Thoracic aorta (tissue), 2 donors: ENCODE measurements at regions not wholly inside any gene's neighbourhood (a gene's known extent, or its start where the extent isn't known, plus 50 kb on each side); places are given as distances from the start of the nearest gene placed in this dataset.
"Not testable (repeated sequence)": the region's sequence is repeated elsewhere in the genome, so short reads cannot be mapped to it uniquely, and the experiment has no call there.

ENCODE experiments used
- ATAC-seq: fragments of 150-250 bp; one replicate; pipeline ENCODE4 v1.8.0; 2017; ENCODE audit warnings: low read depth; ENCODE audit not compliant: insufficient number of reproducible peaks, low FRiP score
- DNase-seq: peaks from one replicate; pipeline ENCODE4 v3.0.0-alpha.2; 2020; ENCODE audit warnings: low spot score
- H3K27ac ChIP-seq, 2 donors: fragments of 200-600 bp; sonication (generic); 1 replicate in 1 of 2; 2 replicates in 1 of 2; pipeline ENCODE4 v1.5.1; 2016; ENCODE audit warnings: mild to moderate bottlenecking in 2 of 2, moderate library complexity in 2 of 2
- H3K27me3 ChIP-seq: fragments of 200-600 bp; sonication (generic); replicated peaks from 2 replicates; pipeline ENCODE4 v1.6.0; 2016; ENCODE audit warnings: mild to moderate bottlenecking; ENCODE audit not compliant: insufficient read depth
- H3K36me3 ChIP-seq: fragments of 200-600 bp; sonication (generic); one replicate; pipeline ENCODE4 v1.5.1; 2016
- H3K4me1 ChIP-seq, 2 donors: fragments of 200-600 bp; sonication (generic); 1 replicate in 1 of 2; 2 replicates in 1 of 2; pipeline versions ENCODE4 v1.5.1 to v1.6.0; 2016; ENCODE audit warnings: low read depth in 2 of 2, mild to moderate bottlenecking in 1 of 2; ENCODE audit not compliant: control insufficient read depth in 1 of 2
- H3K4me3 ChIP-seq: fragments of 200-600 bp; sonication (generic); 2 replicates; pipeline ENCODE4 v1.5.1; 2016; ENCODE audit warnings: mild to moderate bottlenecking
- H3K9me3 ChIP-seq: fragments of 200-600 bp; sonication (generic); 2 replicates; pipeline ENCODE4 v1.5.1; 2016
- CTCF ChIP-seq: fragments of 200-600 bp; sonication (generic); IDR thresholded peaks from one replicate; pipeline ENCODE4 v1.5.1; 2019; ENCODE audit warnings: antibody characterized with exemption

GRCh38 chr6:134746140-134746539 is 203.8 kb downstream of the ALDH8A1 start:
- ATAC-seq (no peak), DNase-seq (no peak)
- Histone ChIP-seq H3K27ac (no peak overlapping the region), H3K9me3 (no peaks in the 10 kb centered on the region), H3K36me3 (no peaks in the 10 kb centered on the region), H3K4me1 (peaks cover 0 to 6% of the 10 kb centered on the region in 2 donors), H3K4me3 (no peak overlapping the region), H3K27me3 (no peaks in the 10 kb centered on the region)
- TF ChIP-seq CTCF = no peak

GRCh38 chr6:134745192-134745591 is 204.7 kb downstream of the ALDH8A1 start:
- not testable (repeated sequence) for DNase-seq

GRCh38 chr6:134744301-134744700 is 205.6 kb downstream of the ALDH8A1 start:
- TF ChIP-seq CTCF = no peak
- Histone ChIP-seq H3K27ac (no peak overlapping the region), H3K27me3 (no peaks in the 10 kb centered on the region), H3K9me3 (no peaks in the 10 kb centered on the region), H3K4me1 (peaks cover 0 to 18% of the 10 kb centered on the region in 2 donors), H3K36me3 (no peaks in the 10 kb centered on the region), H3K4me3 (no peak overlapping the region)
- DNase-seq (no peak), ATAC-seq (no peak)

More at GRCh38 chr6:134745192-134745591, 204.7 kb downstream of the ALDH8A1 start:
- not testable (repeated sequence) for H3K9me3 ChIP-seq, H3K27ac ChIP-seq, ATAC-seq, H3K27me3 ChIP-seq, H3K4me3 ChIP-seq, H3K36me3 ChIP-seq
- H3K4me1 ChIP-seq = peaks cover 0 to 12% of the 10 kb centered on the region in 2 donors

GRCh38 chr6:134741200-134741536 is 208.7 kb downstream of the ALDH8A1 start:
- Histone ChIP-seq H3K27ac (no peak overlapping the region), H3K4me1 (peaks cover 0 to 18% of the 10 kb centered on the region in 2 donors), H3K4me3 (no peak overlapping the region), H3K36me3 (no peaks in the 10 kb centered on the region), H3K27me3 (no peaks in the 10 kb centered on the region), H3K9me3 (no peaks in the 10 kb centered on the region)
- no peak for TF ChIP-seq CTCF
- no peak for DNase-seq
- no peak for ATAC-seq

GRCh38 chr6:134740473-134741199 is 209.3 kb downstream of the ALDH8A1 start:
- H3K4me1 ChIP-seq = peaks cover 0 to 18% of the 10 kb centered on the region in 2 donors
- no peak overlapping the region for H3K27ac ChIP-seq
- TF ChIP-seq CTCF = no peak
- no peaks in the 10 kb centered on the region for H3K27me3 ChIP-seq
- DNase-seq (no peak), ATAC-seq (no peak)
- H3K36me3 ChIP-seq = no peaks in the 10 kb centered on the region
- H3K4me3 ChIP-seq = no peak overlapping the region
- no peaks in the 10 kb centered on the region for H3K9me3 ChIP-seq

- Histone ChIP-seq H3K27me3 (no peaks in the 10 kb centered on the region), H3K4me1 (peaks cover 0 to 18% of the 10 kb centered on the region in 2 donors), H3K27ac (no peak overlapping the region), H3K4me3 (no peak overlapping the region), H3K36me3 (no peaks in the 10 kb centered on the region), H3K9me3 (no peaks in the 10 kb centered on the region)
- TF ChIP-seq CTCF = no peak
- ATAC-seq (no peak), DNase-seq (no peak)
These were observed 209.9 kb downstream of the ALDH8A1 start for GRCh38 chr6:134740027-134740373.
